ENCODE measurements at regions not wholly inside any gene's neighbourhood (a gene's known extent, or its start where the extent isn't known, plus 50 kb on each side); places are given as distances from the start of the nearest gene placed in this dataset.
A peak's percentile ranks its signal among the peaks of the same experiment; 100 is the strongest.

- no peak for DNase-seq
Measured at GRCh38 chr13:22062478-22063205, 391.8 kb downstream of the FGF9 start.

GRCh38 chr13:22063416-22064124 lies 392.7 kb downstream of the FGF9 start:
- DNase-seq, result no peak

- no peak for DNase-seq
Measured at GRCh38 chr13:22064854-22065620, 394.2 kb downstream of the FGF9 start.

GRCh38 chr13:22073718-22074117 lies 402.8 kb downstream of the FGF9 start:
- DNase-seq, result no peak

- DNase-seq, result no peak
Measured at GRCh38 chr13:22074403-22074802, 403.5 kb downstream of the FGF9 start.

- DNase-seq, result peak; percentile 80
Measured at GRCh38 chr13:22076658-22077057, 405.8 kb downstream of the FGF9 start.

- peak; percentile 80 for DNase-seq
Measured at GRCh38 chr13:22077205-22077683, 406.4 kb downstream of the FGF9 start.

GRCh38 chr13:22077764-22078163 lies 406.9 kb downstream of the FGF9 start:
- no peak for DNase-seq

- DNase-seq, result no peak
Measured at GRCh38 chr13:22079961-22080360, 409.1 kb downstream of the FGF9 start.

- DNase-seq, result no peak
Measured at GRCh38 chr13:22080832-22081231, 410.0 kb downstream of the FGF9 start.

GRCh38 chr13:22081430-22081829 lies 410.6 kb downstream of the FGF9 start:
- DNase-seq, result peak; percentile 73

GRCh38 chr13:22082030-22082429 lies 411.2 kb downstream of the FGF9 start:
- no peak for DNase-seq

- no peak for DNase-seq
Measured at GRCh38 chr13:22082437-22083100, 411.7 kb downstream of the FGF9 start.

- no peak for DNase-seq
Measured at GRCh38 chr13:22085001-22085400, 414.1 kb downstream of the FGF9 start.

GRCh38 chr13:22086597-22087330 lies 415.9 kb downstream of the FGF9 start:
- DNase-seq, result no peak

- no peak for DNase-seq
Measured at GRCh38 chr13:22090106-22090505, 419.2 kb downstream of the FGF9 start.

- DNase-seq, result no peak
Measured at GRCh38 chr13:22091222-22091970, 420.5 kb downstream of the FGF9 start.

- no peak for DNase-seq
Measured at GRCh38 chr13:22091971-22092300, 421.1 kb downstream of the FGF9 start.

- DNase-seq, result no peak
Measured at GRCh38 chr13:22092791-22093560, 422.1 kb downstream of the FGF9 start.

- no peak for DNase-seq
Measured at GRCh38 chr13:22095794-22096193, 424.9 kb downstream of the FGF9 start.

GRCh38 chr13:22099585-22099984 lies 428.7 kb downstream of the FGF9 start:
- no peak for DNase-seq

Data from NCI-H748 treated with DMSO at 0.1 percent for 48 hours (cell line).